HG03097 (cell line): ENCODE measurements at regions not wholly inside any gene's neighbourhood (a gene's known extent, or its start where the extent isn't known, plus 50 kb on each side); places are given as distances from the start of the nearest gene placed in this dataset.

Experiments
- ATAC-seq: cut with Tn5 transposase; IDR thresholded peaks from one replicate; pipeline ENCODE4 v1.9.1; 2021; ENCODE audit not compliant: unreplicated experiment, low FRiP score

- no peak for ATAC-seq
Measured at GRCh38 chr1:58993403-58993802, 209.6 kb upstream of the JUN start.

GRCh38 chr1:58994664-58995063, 210.8 kb upstream of the JUN start:
- ATAC-seq: no peak

- ATAC-seq: peak; percentile 70
Measured at GRCh38 chr1:58996341-58997059, 212.7 kb upstream of the JUN start.

GRCh38 chr1:58997060-58997411, 213.2 kb upstream of the JUN start:
- peak; percentile 49 for ATAC-seq

- no peak for ATAC-seq
Measured at GRCh38 chr1:58997637-58998036, 213.8 kb upstream of the JUN start.

GRCh38 chr1:58999676-59000075, 215.8 kb upstream of the JUN start:
- no peak for ATAC-seq

- no peak for ATAC-seq
Measured at GRCh38 chr1:59004755-59005154, 220.9 kb upstream of the JUN start.

GRCh38 chr1:59005491-59006288, 221.8 kb upstream of the JUN start:
- ATAC-seq: no peak

- ATAC-seq: no peak
Measured at GRCh38 chr1:59006289-59006658, 222.4 kb upstream of the JUN start.

GRCh38 chr1:59006932-59007331, 223.1 kb upstream of the JUN start:
- no peak for ATAC-seq

GRCh38 chr1:59007429-59007819, 223.6 kb upstream of the JUN start:
- ATAC-seq: no peak

GRCh38 chr1:59007820-59008598, 224.2 kb upstream of the JUN start:
- no peak for ATAC-seq

- no peak for ATAC-seq
Measured at GRCh38 chr1:59008599-59009347, 224.9 kb upstream of the JUN start.

- no peak for ATAC-seq
Measured at GRCh38 chr1:59011663-59012062, 227.8 kb upstream of the JUN start.

GRCh38 chr1:59012378-59012777, 228.5 kb upstream of the JUN start:
- no peak for ATAC-seq

GRCh38 chr1:59013276-59013927, 229.6 kb upstream of the JUN start:
- ATAC-seq: peak; percentile 41

GRCh38 chr1:59013928-59014279, 230.1 kb upstream of the JUN start:
- no peak for ATAC-seq

- ATAC-seq: no peak
Measured at GRCh38 chr1:59014827-59015226, 231.0 kb upstream of the JUN start.

GRCh38 chr1:59015708-59016107, 231.9 kb upstream of the JUN start:
- ATAC-seq: no peak

- ATAC-seq: no peak
Measured at GRCh38 chr1:59016390-59016789, 232.5 kb upstream of the JUN start.
